IMR-90 (cell line): ENCODE measurements at regions not wholly inside any gene's neighbourhood (a gene's known extent, or its start where the extent isn't known, plus 50 kb on each side); places are given as distances from the start of the nearest gene placed in this dataset.

Source experiments
- ATAC-seq: fragments of 200-7000 bp; cut with Tn5 transposase; 2 replicates; pipeline ENCODE4 v1.9.1; 2020; ENCODE audit warnings: low read depth, mild to moderate bottlenecking, moderate library complexity
- BruUV-seq: library from RNA; stranded (reverse); fragments of 400-500 nt; replicated peaks from 2 replicates; lab custom pipeline; 2021; lab: Mats Ljungman, UMichigan
- CTCF ChIA-PET: fragments of 300-600 bp; formaldehyde crosslinking; extraction: SDS; loops from one replicate; lab custom pipeline; 2021; ENCODE audit warnings: antibody characterized with exemption; lab: Yijun Ruan, JAX
- POLR2A ChIA-PET: fragments of 300-600 bp; sonication (Branson Sonifier 250); formaldehyde crosslinking; loops from one replicate; lab custom pipeline; 2022; ENCODE audit warnings: antibody characterized with exemption; ENCODE audit not compliant: unreplicated experiment; lab: Charles Lee
- DNase-seq: peaks from one replicate; pipeline ENCODE4 v3.0.0; 2013
- H2AFZ ChIP-seq: replicated peaks from 2 replicates; pipeline ENCODE3; 2013; ENCODE audit warnings: low read length, mild to moderate bottlenecking; ENCODE audit not compliant: poor library complexity
- H2AK5ac ChIP-seq: 2 replicates; pipeline ENCODE4 v1.6.1; 2013; ENCODE audit warnings: low read depth, low read length, inconsistent platforms
- H2AK9ac ChIP-seq: replicated peaks from 2 replicates; pipeline ENCODE3; 2013; ENCODE audit warnings: mild to moderate bottlenecking, low read depth, low read length, moderate library complexity; ENCODE audit not compliant: poor library complexity
- H2BK120ac ChIP-seq: 2 replicates; pipeline ENCODE4 v1.6.1; 2013; ENCODE audit warnings: low read depth, low read length, inconsistent platforms
- H2BK15ac ChIP-seq: 3 replicates; pipeline ENCODE4 v1.6.1; 2013; ENCODE audit warnings: low read depth, low read length, inconsistent platforms
- H2BK20ac ChIP-seq: 2 replicates; pipeline ENCODE4 v1.6.1; 2013; ENCODE audit warnings: low read depth, mild to moderate bottlenecking, inconsistent platforms, low read length, moderate library complexity
- H2BK5ac ChIP-seq: 2 replicates; pipeline ENCODE4 v1.6.1; 2013; ENCODE audit warnings: mild to moderate bottlenecking, low read depth, low read length, inconsistent platforms; ENCODE audit not compliant: poor library complexity, severe bottlenecking
- H3K14ac ChIP-seq: replicated peaks from 2 replicates; pipeline ENCODE4 v1.6.1; 2013; ENCODE audit warnings: low read depth, low read length, inconsistent platforms
- H3K18ac ChIP-seq: 2 replicates; pipeline ENCODE4 v1.6.1; 2013; ENCODE audit warnings: low read depth, low read length, control low read depth
- H3K23ac ChIP-seq: 2 replicates; pipeline ENCODE4 v1.6.1; 2013; ENCODE audit warnings: low read depth, low read length, inconsistent platforms
- H3K27ac ChIP-seq: 2 replicates; pipeline ENCODE4 v1.5.1; 2013; ENCODE audit warnings: mild to moderate bottlenecking, control low read depth, low read length; ENCODE audit not compliant: insufficient read depth
- H3K27me3 ChIP-seq: 2 replicates; pipeline ENCODE4 v1.6.1; 2013; ENCODE audit warnings: low read length; ENCODE audit not compliant: control insufficient read depth, insufficient read depth
- H3K36me3 ChIP-seq: 2 replicates; pipeline ENCODE4 v1.6.1; 2013; ENCODE audit warnings: low read length, mixed read lengths; ENCODE audit not compliant: control insufficient read depth, insufficient read depth
- H3K4ac ChIP-seq: 2 replicates; pipeline ENCODE4 v1.6.1; 2013; ENCODE audit warnings: low read depth, low read length, inconsistent platforms
- H3K4me1 ChIP-seq: 2 replicates; pipeline ENCODE4 v1.6.1; 2013; ENCODE audit warnings: low read length, mixed read lengths; ENCODE audit not compliant: control insufficient read depth, insufficient read depth
- H3K4me2 ChIP-seq: 2 replicates; pipeline ENCODE4 v1.6.1; 2013; ENCODE audit warnings: low read depth, mild to moderate bottlenecking, control low read depth, low read length, moderate library complexity
- H3K4me3 ChIP-seq: 2 replicates; pipeline ENCODE4 v1.5.1; 2013; ENCODE audit warnings: low read depth, mild to moderate bottlenecking, control low read depth, low read length, moderate library complexity; ENCODE audit not compliant: insufficient read depth
- H3K56ac ChIP-seq: 2 replicates; pipeline ENCODE4 v1.6.1; 2013; ENCODE audit warnings: low read length, inconsistent platforms; ENCODE audit not compliant: insufficient read depth; ENCODE audit errors: extremely low read depth
- H3K79me1 ChIP-seq, 2 experiments: 2 replicates each; pipeline ENCODE4 v1.6.1; 2013; ENCODE audit warnings: low read length in 2 of 2, inconsistent platforms in 1 of 2, low read depth in 1 of 2
- H3K9ac ChIP-seq: 2 replicates; pipeline ENCODE4 v1.6.1; 2013; ENCODE audit warnings: low read depth, low read length, control low read depth
- H3K9me1 ChIP-seq: 2 replicates; pipeline ENCODE4 v1.6.1; 2013; ENCODE audit warnings: low read length, inconsistent platforms; ENCODE audit not compliant: insufficient read depth
- H3K9me3 ChIP-seq: 2 replicates; pipeline ENCODE4 v1.6.1; 2013; ENCODE audit warnings: low read length; ENCODE audit not compliant: control insufficient read depth, insufficient read depth
- H4K20me1 ChIP-seq: 2 replicates; pipeline ENCODE4 v1.6.1; 2013; ENCODE audit warnings: low read length, inconsistent platforms; ENCODE audit not compliant: insufficient read depth
- H4K5ac ChIP-seq: 2 replicates; pipeline ENCODE4 v1.6.1; 2013; ENCODE audit warnings: mild to moderate bottlenecking, low read depth, low read length, control low read depth
- H4K8ac ChIP-seq, 2 experiments: 2 replicates each; pipeline ENCODE4 v1.6.1; 2013; ENCODE audit warnings: low read depth in 2 of 2, low read length in 2 of 2, control low read depth in 1 of 2, inconsistent platforms in 1 of 2
- H4K91ac ChIP-seq: 2 replicates; pipeline ENCODE4 v1.6.1; 2013; ENCODE audit warnings: low read depth, low read length, inconsistent platforms; ENCODE audit not compliant: insufficient read depth
- BHLHE40 ChIP-seq: fragments of 150-350 bp; IDR thresholded peaks from 2 replicates; pipeline ENCODE4 v1.6.1; 2016; ENCODE audit warnings: mild to moderate bottlenecking, low read depth, low read length
- RFX5 ChIP-seq: IDR thresholded peaks from 2 replicates; pipeline ENCODE4 v1.8.0; 2012; ENCODE audit warnings: low read depth, mild to moderate bottlenecking, low read length, moderate library complexity
- SMC3 ChIP-seq: fragments of 150-350 bp; IDR thresholded peaks from 2 replicates; pipeline ENCODE4 v1.6.1; 2016; ENCODE audit warnings: low read depth, mild to moderate bottlenecking, antibody characterized with exemption, low read length, moderate library complexity
- USF2 ChIP-seq: fragments of 150-350 bp; IDR thresholded peaks from 2 replicates; pipeline ENCODE4 v1.6.1; 2017; ENCODE audit warnings: mild to moderate bottlenecking, antibody characterized with exemption, low read length, low read depth
- WGBS, 2 experiments: methylation state at CpG; one replicate each; pipeline versions ENCODE4 v1.1.5 to v1.1.7; 2013; ENCODE audit warnings: missing lambda C conversion rate in 2 of 2; ENCODE audit not compliant: insufficient read length in 1 of 2; ENCODE audit errors: extremely low coverage in 2 of 2; 5-methylcytosine and 5-hydroxymethylcytosine counted together
- dilution Hi-C: fragments of 300-500 bp; cut with HindIII; formaldehyde crosslinking; loops from one replicate; pipeline ENCODE4 v1.14.3; 2018; ENCODE audit warnings: low sequenced_read_pairs; ENCODE audit not compliant: unreplicated experiment
- in situ Hi-C: fragments of 300-500 bp; cut with MboI; formaldehyde crosslinking; loops from 3 replicates; pipeline ENCODE4 v1.14.3; 2019; ENCODE audit warnings: low sequenced_read_pairs, inconsistent platforms, mixed read lengths
- intact Hi-C: fragments of 100-400 bp; cut with micrococcal nuclease; formaldehyde crosslinking; loops from 2 replicates; pipeline ENCODE4 v1.10.0; 2022

GRCh38 chr6:48584846-48585245 is 473.8 kb upstream of the PTCHD4 start:
- Histone ChIP-seq H3K4me2 (no peak overlapping the region), H3K4ac (no peak overlapping the region), H3K56ac (no peak overlapping the region), H2BK15ac (no peak overlapping the region), H3K23ac (no peak overlapping the region), H3K27ac (no peak overlapping the region), H3K18ac (no peak overlapping the region), H3K4me3 (no peak overlapping the region), H4K20me1 (no peaks in the 10 kb centered on the region), H4K5ac (no peak overlapping the region), H3K36me3 (no peaks in the 10 kb centered on the region), H4K91ac (no peak overlapping the region), H3K14ac (no peak overlapping the region), H2BK20ac (no peak overlapping the region), H3K9me3 (no peaks in the 10 kb centered on the region), H2AK5ac (no peak overlapping the region), H2AK9ac (no peak overlapping the region), H4K8ac (no peak overlapping the region), H2AFZ (no peak overlapping the region), H2BK5ac (no peak overlapping the region), H3K27me3 (no peaks in the 10 kb centered on the region), H3K9ac (no peak overlapping the region), H3K79me1 (no peaks in the 10 kb centered on the region), H3K9me1 (no peaks in the 10 kb centered on the region), H2BK120ac (no peak overlapping the region), H3K4me1 (no peaks in the 10 kb centered on the region)
- no TSS peak for BruUV-seq
- no CpG with 5 or more reads among the region's 1 CpG for WGBS, 2 experiments
- ChIA-PET POLR2A (no interaction called here), CTCF (no interaction called here)
- in situ Hi-C loops = no loop called here
- DNase-seq = no peak
- ATAC-seq = no peak
- dilution Hi-C loops = no loop called here
- intact Hi-C loops = no loop called here
- TF ChIP-seq BHLHE40 (no peak), USF2 (no peak), RFX5 (no peak), SMC3 (no peak)
